ENCODE measurements at regions not wholly inside any gene's neighbourhood (a gene's known extent, or its start where the extent isn't known, plus 50 kb on each side); places are given as distances from the start of the nearest gene placed in this dataset.

GRCh38 chr14:59126714-59127436 is 61.6 kb upstream of the DAAM1 start:
- H4K5ac ChIP-seq (ENCODE audit: insufficient read length, low read depth, low read length), result no peak overlapping the region
- H4K8ac ChIP-seq (ENCODE audit: extremely low read depth, insufficient read depth, low read length), result no peak overlapping the region
- no peaks in the 10 kb centered on the region for H3K23me2 ChIP-seq (ENCODE audit: low read depth, low read length)
- no peak overlapping the region for H3K14ac ChIP-seq (ENCODE audit: insufficient read length)
- H2BK12ac ChIP-seq (ENCODE audit: low read depth, low read length), result no peak overlapping the region
- CTCF ChIA-PET (ENCODE audit: partially characterized antibody), result interaction anchor here (0.7 to 7.4 kb wide), 9 partner anchors 18 to 496 kb away, joined by 3 to 66 read pairs (median 3); no protein-coding TSS in a partner anchor
- no peak overlapping the region for H3K4ac ChIP-seq (replicated peaks; ENCODE audit: insufficient read length, low read depth, low read length)
- no peak overlapping the region for H3K23ac ChIP-seq (ENCODE audit: insufficient read length)
- H2BK120ac ChIP-seq (replicated peaks; ENCODE audit: low read depth, low read length), result no peak overlapping the region
- H2AK5ac ChIP-seq (ENCODE audit: low read depth, low read length), result no peak overlapping the region
- H3K79me1 ChIP-seq (ENCODE audit: low read depth, low read length), result no peaks in the 10 kb centered on the region
- no peaks in the 10 kb centered on the region for H4K20me1 ChIP-seq (replicated peaks in 1 of 2; ENCODE audit: control insufficient read depth in 1 of 2, insufficient read depth in 2 of 2, low read length in 2 of 2)
- H3K79me2 ChIP-seq (ENCODE audit: control insufficient read depth in 1 of 2, insufficient read depth in 2 of 2, low read length in 2 of 2), result no peaks in the 10 kb centered on the region
- no peak overlapping the region for H2AFZ ChIP-seq (ENCODE audit: low read length)
- H3K4me1 ChIP-seq (replicated peaks in 1 of 4; ENCODE audit: control insufficient read depth in 3 of 4, insufficient read depth in 4 of 4, low read length in 3 of 4), result no peaks in the 10 kb centered on the region
- H3K36me3 ChIP-seq (ENCODE audit: control insufficient read depth in 2 of 4, insufficient read depth in 4 of 4, low read length in 3 of 4), result no peaks in the 10 kb centered on the region
- H2BK5ac ChIP-seq (ENCODE audit: low read depth, low read length), result no peak overlapping the region
- H3K27ac ChIP-seq (ENCODE audit: low read depth, low read length), result no peak overlapping the region
- no peak for DNase-seq (ENCODE audit: low read depth in 1 of 2, low spot score in 2 of 2)
- POLR2A ChIA-PET (ENCODE audit: partially characterized antibody), result no interaction called here
- H3K9me3 ChIP-seq (ENCODE audit: insufficient read depth in 2 of 2, low read depth in 1 of 2, low read length in 1 of 2), result no peaks in the 10 kb centered on the region
- no peaks in the 10 kb centered on the region for H3K27me3 ChIP-seq (replicated peaks in 1 of 4; ENCODE audit: control insufficient read depth in 3 of 4, extremely low read depth in 1 of 4, insufficient read depth in 3 of 4, low read length in 3 of 4)
- no peak overlapping the region for H4K91ac ChIP-seq (replicated peaks; ENCODE audit: insufficient read length, low read length)
- H3K56ac ChIP-seq (replicated peaks; ENCODE audit: insufficient read length, low read depth, low read length), result no peak overlapping the region
- FAIRE-seq, result peak; percentile 93
- whole genome bisulfite sequencing, 2 experiments (ENCODE audit: extremely low coverage in 1 of 2, insufficient coverage in 1 of 2, insufficient read length in 1 of 2, insufficient replicate concordance in 2 of 2, low coverage in 1 of 2, low lambda C conversion rate in 2 of 2, missing lambda C conversion rate in 1 of 2), result 68% methylated on average over 4 of the region's 4 CpGs; no CpG with 5 or more reads in 1 of the 2 experiments
- H3K4me3 ChIP-seq (ENCODE audit: extremely low read depth in 1 of 4, insufficient read depth in 2 of 4, low read depth in 3 of 4, low read length in 4 of 4), result no peak overlapping the region
- H2BK20ac ChIP-seq (ENCODE audit: low read length), result no peak overlapping the region
- H2BK15ac ChIP-seq (ENCODE audit: low read length), result no peak overlapping the region
- H3K4me2 ChIP-seq (ENCODE audit: insufficient read depth in 1 of 2, low read depth in 2 of 2, low read length in 2 of 2), result no peak overlapping the region
- no peak overlapping the region for H3K18ac ChIP-seq (ENCODE audit: extremely low read depth, low read length)
- no peak overlapping the region for H3K9ac ChIP-seq (replicated peaks in 1 of 4; ENCODE audit: extremely low read depth in 1 of 4, low read depth in 3 of 4, low read length in 3 of 4)
- TF ChIP-seq CREB1 (IDR thresholded peaks at IDR 0.05), result no peak
- peak; percentile 94 for TF ChIP-seq RAD21 (IDR thresholded peaks at IDR 0.05 in 1 of 2, conservative IDR thresholded peaks at IDR 0.05 in 1 of 2; ENCODE audit: low read depth in 2 of 2, low read length in 2 of 2)
- no peak for TF ChIP-seq ATF2 (IDR thresholded peaks at IDR 0.05; ENCODE audit: low read length)
- no peak for TF ChIP-seq SP1 (IDR thresholded peaks at IDR 0.05; ENCODE audit: low read depth, low read length)
- TF ChIP-seq CBX8 (IDR thresholded peaks at IDR 0.05; ENCODE audit: borderline replicate concordance, low read depth, low read length), result no peak
- peak; percentile 28 to 70 (median 66) for TF ChIP-seq CTCF (IDR thresholded peaks at IDR 0.05; ENCODE audit: control extremely low read depth in 1 of 3, insufficient read depth in 1 of 3, low read depth in 1 of 3, low read length in 3 of 3)
- no peak for TF ChIP-seq EZH2 (IDR thresholded peaks at IDR 0.05; ENCODE audit: low read depth, low read length, severe bottlenecking)
